ENCODE measurements at regions not wholly inside any gene's neighbourhood (a gene's known extent, or its start where the extent isn't known, plus 50 kb on each side); places are given as distances from the start of the nearest gene placed in this dataset.

GRCh38 chr1:230549625-230550024 lies 92.7 kb upstream of the COG2 start:
- no peak for TF ChIP-seq CTCF (IDR thresholded peaks at IDR 0.05; ENCODE audit: insufficient read depth, low read length)
- DNase-seq (ENCODE audit: low read depth): no peak
- H3K4me3 ChIP-seq (ENCODE audit: low read depth, low read length): no peak overlapping the region

GRCh38 chr1:230548997-230549396 lies 93.3 kb upstream of the COG2 start:
- H3K4me3 ChIP-seq (ENCODE audit: low read depth, low read length): no peak overlapping the region
- no peak for DNase-seq (ENCODE audit: low read depth)
- no peak for TF ChIP-seq CTCF (IDR thresholded peaks at IDR 0.05; ENCODE audit: insufficient read depth, low read length)

GRCh38 chr1:230548357-230548756 lies 93.9 kb upstream of the COG2 start:
- H3K4me3 ChIP-seq (ENCODE audit: low read depth, low read length): no peak overlapping the region
- no peak for DNase-seq (ENCODE audit: low read depth)
- no peak for TF ChIP-seq CTCF (IDR thresholded peaks at IDR 0.05; ENCODE audit: insufficient read depth, low read length)

- TF ChIP-seq CTCF (IDR thresholded peaks at IDR 0.05; ENCODE audit: insufficient read depth, low read length): no peak
- DNase-seq (ENCODE audit: low read depth): no peak
- H3K4me3 ChIP-seq (ENCODE audit: low read depth, low read length): no peak overlapping the region
Observed at GRCh38 chr1:230545181-230545580, 97.1 kb upstream of the COG2 start.

GRCh38 chr1:230544758-230545157 lies 97.5 kb upstream of the COG2 start:
- no peak for TF ChIP-seq CTCF (IDR thresholded peaks at IDR 0.05; ENCODE audit: insufficient read depth, low read length)
- no peak for DNase-seq (ENCODE audit: low read depth)
- H3K4me3 ChIP-seq (ENCODE audit: low read depth, low read length): no peak overlapping the region

GRCh38 chr1:230543085-230543484 lies 99.2 kb upstream of the COG2 start:
- no peak for DNase-seq (ENCODE audit: low read depth)
- H3K4me3 ChIP-seq (ENCODE audit: low read depth, low read length): no peak overlapping the region
- TF ChIP-seq CTCF (IDR thresholded peaks at IDR 0.05; ENCODE audit: insufficient read depth, low read length): no peak

- no peak for DNase-seq (ENCODE audit: low read depth)
- no peak for TF ChIP-seq CTCF (IDR thresholded peaks at IDR 0.05; ENCODE audit: insufficient read depth, low read length)
- H3K4me3 ChIP-seq (ENCODE audit: low read depth, low read length): no peak overlapping the region
Observed at GRCh38 chr1:230542681-230543080, 99.6 kb upstream of the COG2 start.

Measured in fibroblast of the aortic adventitia (primary cell).